A204.1 (cell line): ENCODE measurements at regions not wholly inside any gene's neighbourhood (a gene's known extent, or its start where the extent isn't known, plus 50 kb on each side); places are given as distances from the start of the nearest gene placed in this dataset.

ENCODE experiments used
- FAIRE-seq: peaks from 2 replicates; lab custom pipeline; 2012; peaks lifted over from hg19 to GRCh38; lab: Jason Lieb, UNC

- no peak for FAIRE-seq
Observed at GRCh38 chr3:66692766-66693150, 191.9 kb upstream of the LRIG1 start.

GRCh38 chr3:66693461-66694031, 192.7 kb upstream of the LRIG1 start:
- FAIRE-seq: no peak

GRCh38 chr3:66702126-66702525, 201.3 kb upstream of the LRIG1 start:
- FAIRE-seq: no peak

GRCh38 chr3:66703501-66703900, 202.7 kb upstream of the LRIG1 start:
- FAIRE-seq: no peak

GRCh38 chr3:66705076-66705475, 204.3 kb upstream of the LRIG1 start:
- FAIRE-seq: no peak

GRCh38 chr3:66706890-66707289, 206.1 kb upstream of the LRIG1 start:
- no peak for FAIRE-seq

GRCh38 chr3:66709532-66709931, 208.7 kb upstream of the LRIG1 start:
- no peak for FAIRE-seq

GRCh38 chr3:66712210-66712609, 211.4 kb upstream of the LRIG1 start:
- no peak for FAIRE-seq

GRCh38 chr3:66713921-66714320, 213.1 kb upstream of the LRIG1 start:
- FAIRE-seq: no peak

GRCh38 chr3:66715806-66716205, 215.0 kb upstream of the LRIG1 start:
- FAIRE-seq: no peak

- FAIRE-seq: no peak
Observed at GRCh38 chr3:66717806-66718205, 217.0 kb upstream of the LRIG1 start.

GRCh38 chr3:66719796-66720356, 219.1 kb upstream of the LRIG1 start:
- no peak for FAIRE-seq

GRCh38 chr3:66720508-66720907, 219.7 kb upstream of the LRIG1 start:
- no peak for FAIRE-seq

GRCh38 chr3:66722675-66723074, 221.9 kb upstream of the LRIG1 start:
- no peak for FAIRE-seq

- FAIRE-seq: no peak
Observed at GRCh38 chr3:66723231-66723630, 222.4 kb upstream of the LRIG1 start.

GRCh38 chr3:66729687-66730393, 229.0 kb upstream of the LRIG1 start:
- no peak for FAIRE-seq

GRCh38 chr3:66738625-66739365, 238.0 kb upstream of the LRIG1 start:
- no peak for FAIRE-seq

GRCh38 chr3:66740260-66740659, 239.4 kb upstream of the LRIG1 start:
- no peak for FAIRE-seq

- FAIRE-seq: no peak
Observed at GRCh38 chr3:66744521-66744920, 243.7 kb upstream of the LRIG1 start.

GRCh38 chr3:66744986-66745385, 244.2 kb upstream of the LRIG1 start:
- no peak for FAIRE-seq

- no peak for FAIRE-seq
Observed at GRCh38 chr3:66747261-66747660, 246.4 kb upstream of the LRIG1 start.

GRCh38 chr3:66747696-66748095, 246.9 kb upstream of the LRIG1 start:
- FAIRE-seq: no peak

- no peak for FAIRE-seq
Observed at GRCh38 chr3:66748175-66748876, 247.5 kb upstream of the LRIG1 start.
